ENCODE measurements at regions not wholly inside any gene's neighbourhood (a gene's known extent, or its start where the extent isn't known, plus 50 kb on each side); places are given as distances from the start of the nearest gene placed in this dataset.

- no peak for DNase-seq (ENCODE audit: low read depth, low spot score)
- no peak for TF ChIP-seq CTCF (IDR thresholded peaks at IDR 0.05; ENCODE audit: low read depth, low read length)
- no peak overlapping the region for H3K4me3 ChIP-seq (ENCODE audit: low read depth, low read length)
- in situ Hi-C loops (cut with HindIII; ENCODE audit: low sequenced_read_pairs): no loop called here
Measured at GRCh38 chr3:159660901-159661300, 327.7 kb upstream of the IL12A start.

- H3K4me3 ChIP-seq (ENCODE audit: low read depth, low read length): no peak overlapping the region
- no peak for DNase-seq (ENCODE audit: low read depth, low spot score)
- no peak for TF ChIP-seq CTCF (IDR thresholded peaks at IDR 0.05; ENCODE audit: low read depth, low read length)
- in situ Hi-C loops (cut with HindIII; ENCODE audit: low sequenced_read_pairs): no loop called here
Measured at GRCh38 chr3:159662549-159662948, 326.1 kb upstream of the IL12A start.

DNA sequence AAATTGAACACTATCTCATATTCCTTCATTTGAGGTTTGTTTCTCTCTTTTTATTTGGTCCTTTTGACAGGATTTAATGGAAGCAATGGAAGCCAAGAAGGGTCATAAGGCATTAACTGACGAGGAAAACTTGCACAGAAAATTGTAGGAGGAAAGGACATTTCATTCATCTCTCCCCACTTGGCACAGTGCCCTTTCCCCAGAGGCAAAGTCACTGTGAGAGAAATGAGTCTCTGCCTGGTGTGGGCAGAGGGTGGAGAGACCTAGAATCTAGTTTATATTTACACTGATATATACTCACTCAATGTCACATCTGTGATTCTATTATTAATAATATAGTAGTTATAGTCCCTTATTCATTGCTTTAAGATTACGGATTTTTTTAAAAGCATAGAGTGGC, 324.6 kb upstream of the IL12A start:
- DNase-seq (ENCODE audit: low read depth, low spot score): no peak
- no peak overlapping the region for H3K4me3 ChIP-seq (ENCODE audit: low read depth, low read length)
- in situ Hi-C loops (cut with HindIII; ENCODE audit: low sequenced_read_pairs): no loop called here
- TF ChIP-seq CTCF (IDR thresholded peaks at IDR 0.05; ENCODE audit: low read depth, low read length): no peak

DNA sequence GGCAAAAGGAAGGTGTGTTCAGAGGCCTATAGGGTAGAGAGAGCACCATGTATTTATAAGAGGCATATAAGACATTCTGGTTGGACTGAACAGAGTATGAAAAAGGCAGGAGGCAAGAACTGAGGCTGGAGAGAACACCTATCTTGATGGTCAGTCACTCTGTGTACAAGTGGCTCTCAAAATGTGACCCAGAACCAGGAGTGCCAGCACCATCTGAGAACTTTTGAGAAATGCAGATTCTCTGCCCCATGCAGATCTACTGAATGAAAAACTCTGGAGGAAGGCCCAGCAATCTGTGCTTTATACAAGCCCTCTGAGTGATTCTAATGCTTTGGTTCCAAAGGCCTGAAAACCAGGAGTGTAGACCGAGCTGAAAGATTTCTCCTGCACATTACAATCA, 324.0 kb upstream of the IL12A start:
- H3K4me3 ChIP-seq (ENCODE audit: low read depth, low read length): no peak overlapping the region
- no peak for TF ChIP-seq CTCF (IDR thresholded peaks at IDR 0.05; ENCODE audit: low read depth, low read length)
- DNase-seq (ENCODE audit: low read depth, low spot score): no peak
- in situ Hi-C loops (cut with HindIII; ENCODE audit: low sequenced_read_pairs): no loop called here

DNA sequence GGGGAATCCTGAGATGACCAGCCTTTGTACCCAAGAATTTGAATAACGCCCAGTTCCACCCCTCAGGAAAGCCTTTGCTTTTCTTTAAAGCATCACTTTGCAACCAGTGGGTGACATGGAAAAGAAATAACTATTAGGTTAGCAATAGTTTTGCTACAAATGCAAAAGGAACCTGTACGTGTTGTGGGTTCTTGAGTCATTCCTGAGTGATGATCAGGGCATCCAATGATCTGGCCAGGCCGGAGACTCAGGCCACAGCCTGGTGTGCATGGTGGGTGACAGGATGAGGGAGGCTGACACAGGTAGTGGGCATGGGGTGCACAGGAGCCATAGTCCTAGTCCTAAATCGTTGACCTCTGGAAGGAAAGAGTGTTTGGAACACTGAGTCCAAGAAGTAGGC, 321.4 kb upstream of the IL12A start:
- TF ChIP-seq CTCF (IDR thresholded peaks at IDR 0.05; ENCODE audit: low read depth, low read length): no peak
- in situ Hi-C loops (cut with HindIII; ENCODE audit: low sequenced_read_pairs): no loop called here
- H3K4me3 ChIP-seq (ENCODE audit: low read depth, low read length): no peak overlapping the region
- DNase-seq (ENCODE audit: low read depth, low spot score): peak; percentile 31

- H3K4me3 ChIP-seq (ENCODE audit: low read depth, low read length): no peak overlapping the region
- in situ Hi-C loops (cut with HindIII; ENCODE audit: low sequenced_read_pairs): no loop called here
- no peak for TF ChIP-seq CTCF (IDR thresholded peaks at IDR 0.05; ENCODE audit: low read depth, low read length)
- DNase-seq (ENCODE audit: low read depth, low spot score): no peak
Measured at GRCh38 chr3:159668461-159668860, 320.2 kb upstream of the IL12A start.

GRCh38 chr3:159668990-159669476, 319.6 kb upstream of the IL12A start:
- TF ChIP-seq CTCF (IDR thresholded peaks at IDR 0.05; ENCODE audit: low read depth, low read length): no peak
- H3K4me3 ChIP-seq (ENCODE audit: low read depth, low read length): no peak overlapping the region
- peak; percentile 69 for DNase-seq (ENCODE audit: low read depth, low spot score)
- in situ Hi-C loops (cut with HindIII; ENCODE audit: low sequenced_read_pairs): no loop called here
